Stimulated activated naive B cell treated with anti-CD40 and anti-IgM and Interleukin-4, amounts not matched to agents 10 μg/mL and 1 μg/mL and 100 μg/mL, for 72 hours (primary cell): ENCODE measurements at regions not wholly inside any gene's neighbourhood (a gene's known extent, or its start where the extent isn't known, plus 50 kb on each side); places are given as distances from the start of the nearest gene placed in this dataset.

Experiments used
- ATAC-seq, 2 donors: fragments of 150-1000 bp; cut with Tn5 transposase; replicated peaks; 2 replicates each; pipeline ENCODE4 v1.10.0; 2021; ENCODE audit warnings: moderate library complexity in 1 of 2
- DNase-seq: peaks from one replicate; pipeline ENCODE4 v3.0.0; 2021
- H3K27ac Mint-ChIP-seq: one replicate; pipeline ENCODE4 v1.8.0; 2022; ENCODE audit warnings: mild to moderate bottlenecking, mixed read lengths
- H3K27me3 Mint-ChIP-seq, 2 donors: one replicate each; pipeline ENCODE4 v1.8.0; 2022; ENCODE audit warnings: mixed read lengths in 2 of 2
- H3K36me3 Mint-ChIP-seq, 2 donors: one replicate each; pipeline ENCODE4 v1.8.0; 2022; ENCODE audit warnings: mixed read lengths in 2 of 2, mild to moderate bottlenecking in 1 of 2
- H3K4me1 Mint-ChIP-seq, 2 donors: one replicate each; pipeline ENCODE4 v1.8.0; 2022; ENCODE audit warnings: mixed read lengths in 2 of 2, mild to moderate bottlenecking in 1 of 2
- H3K4me3 Mint-ChIP-seq, 2 donors: one replicate each; pipeline ENCODE4 v1.8.0; 2022; ENCODE audit warnings: mild to moderate bottlenecking in 2 of 2, mixed read lengths in 2 of 2, moderate library complexity in 1 of 2
- H3K9me3 Mint-ChIP-seq, 2 donors: one replicate each; pipeline ENCODE4 v1.8.0; 2022; ENCODE audit warnings: mixed read lengths in 2 of 2, mild to moderate bottlenecking in 1 of 2

DNA sequence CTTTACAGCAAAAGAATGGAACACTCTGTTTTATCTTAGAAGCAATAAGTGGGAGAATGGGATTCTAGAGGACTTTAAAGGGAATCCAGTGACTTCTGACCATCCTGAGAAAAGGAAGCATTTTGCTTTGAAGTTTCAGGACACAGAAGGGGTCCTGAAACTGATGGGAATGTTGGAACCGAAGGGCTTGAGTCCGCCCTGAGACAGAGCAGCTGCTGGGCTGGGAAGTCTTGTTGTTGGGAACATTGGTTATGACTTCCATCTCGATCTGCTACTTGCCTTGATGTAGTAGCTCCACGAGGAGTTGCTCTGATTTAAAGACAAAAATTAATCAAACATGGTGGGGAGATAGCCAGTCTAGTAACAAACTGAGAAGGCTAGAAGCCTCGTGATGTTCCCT is 177.6 kb downstream of the JCAD start:
- no peak for ATAC-seq
- Mint-ChIP-seq H3K4me3 (no peak overlapping the region), H3K36me3 (no peaks in the 10 kb centered on the region)

GRCh38 chr10:29881336-29881771 is 178.0 kb downstream of the JCAD start:
- ATAC-seq, result no peak
- no peak overlapping the region for H3K27ac Mint-ChIP-seq
- DNase-seq, result no peak

More for the DNA sequence above, 177.6 kb downstream of the JCAD start:
- DNase-seq, result no peak
- H3K9me3 Mint-ChIP-seq, result peaks cover 0 to 2% of the 10 kb centered on the region in 2 donors
- H3K27ac Mint-ChIP-seq, result no peak overlapping the region
- H3K27me3 Mint-ChIP-seq, result peaks cover 4 to 14% of the 10 kb centered on the region in 2 donors
- peaks cover 2 to 5% of the 10 kb centered on the region in 2 donors for H3K4me1 Mint-ChIP-seq

DNA sequence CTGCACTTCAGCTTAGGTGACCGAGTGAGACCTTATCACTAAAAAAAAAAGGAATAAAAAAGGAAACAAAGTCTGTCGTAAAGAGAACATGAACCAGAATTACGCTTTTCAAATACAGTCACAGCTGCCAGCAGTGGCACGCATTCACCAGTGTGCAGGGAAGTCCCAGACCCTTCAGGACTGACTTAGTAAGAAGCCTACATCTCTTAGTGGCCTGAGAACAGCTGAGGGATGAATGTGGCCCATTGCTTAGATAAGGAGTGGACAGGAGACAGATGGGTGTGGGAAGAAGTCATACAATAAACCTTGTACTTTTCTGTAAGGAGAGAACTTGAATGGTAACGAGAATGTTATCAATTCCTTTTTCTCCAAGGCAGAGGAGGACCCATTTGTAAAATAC is 178.5 kb downstream of the JCAD start:
- H3K4me1 Mint-ChIP-seq, result peaks cover 2 to 5% of the 10 kb centered on the region in 2 donors
- no peak overlapping the region for H3K4me3 Mint-ChIP-seq
- H3K27ac Mint-ChIP-seq, result no peak overlapping the region
- peaks cover 0 to 2% of the 10 kb centered on the region in 2 donors for H3K9me3 Mint-ChIP-seq
- H3K36me3 Mint-ChIP-seq, result no peaks in the 10 kb centered on the region
- peaks cover 11 to 21% of the 10 kb centered on the region in 2 donors for H3K27me3 Mint-ChIP-seq
- DNase-seq (no peak), ATAC-seq (no peak)

More at GRCh38 chr10:29881336-29881771, 178.0 kb downstream of the JCAD start:
- Mint-ChIP-seq H3K4me1 (peaks cover 2 to 5% of the 10 kb centered on the region in 2 donors), H3K9me3 (peaks cover 0 to 2% of the 10 kb centered on the region in 2 donors), H3K36me3 (no peaks in the 10 kb centered on the region), H3K27me3 (peaks cover 6 to 17% of the 10 kb centered on the region in 2 donors), H3K4me3 (no peak overlapping the region)

GRCh38 chr10:29879862-29880261 is 179.5 kb downstream of the JCAD start:
- H3K4me3 Mint-ChIP-seq, result no peak overlapping the region

DNA sequence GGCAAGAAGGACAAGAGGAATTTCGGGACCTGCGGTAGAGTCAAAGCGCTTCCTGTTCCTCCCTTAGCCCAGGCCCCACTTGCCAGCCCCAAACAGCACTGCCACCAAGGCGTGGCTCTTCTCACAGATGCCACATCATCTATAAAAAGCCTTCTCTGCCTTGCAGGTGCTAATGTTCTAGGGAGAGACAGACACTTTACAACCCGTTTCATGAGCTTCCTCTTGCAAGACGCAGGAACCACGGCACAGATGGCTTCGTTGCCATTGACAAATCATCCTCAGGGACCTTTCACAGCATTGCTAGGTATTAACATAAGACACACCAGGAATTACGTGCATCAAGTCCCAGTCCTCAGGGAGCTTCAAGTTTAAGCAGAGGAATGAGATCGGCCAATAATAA is 180.9 kb downstream of the JCAD start:
- Mint-ChIP-seq H3K4me1 (peaks cover 2 to 5% of the 10 kb centered on the region in 2 donors), H3K27ac (no peak overlapping the region), H3K4me3 (no peak overlapping the region), H3K36me3 (no peaks in the 10 kb centered on the region), H3K9me3 (no peaks in the 10 kb centered on the region), H3K27me3 (peaks cover 15 to 26% of the 10 kb centered on the region in 2 donors)
- DNase-seq (no peak), ATAC-seq (no peak)

More at GRCh38 chr10:29879862-29880261, 179.5 kb downstream of the JCAD start:
- Mint-ChIP-seq H3K27ac (no peak overlapping the region), H3K9me3 (no peaks in the 10 kb centered on the region), H3K4me1 (peaks cover 2 to 5% of the 10 kb centered on the region in 2 donors), H3K36me3 (no peaks in the 10 kb centered on the region), H3K27me3 (peaks cover 15 to 26% of the 10 kb centered on the region in 2 donors)
- DNase-seq (no peak), ATAC-seq (no peak)

DNA sequence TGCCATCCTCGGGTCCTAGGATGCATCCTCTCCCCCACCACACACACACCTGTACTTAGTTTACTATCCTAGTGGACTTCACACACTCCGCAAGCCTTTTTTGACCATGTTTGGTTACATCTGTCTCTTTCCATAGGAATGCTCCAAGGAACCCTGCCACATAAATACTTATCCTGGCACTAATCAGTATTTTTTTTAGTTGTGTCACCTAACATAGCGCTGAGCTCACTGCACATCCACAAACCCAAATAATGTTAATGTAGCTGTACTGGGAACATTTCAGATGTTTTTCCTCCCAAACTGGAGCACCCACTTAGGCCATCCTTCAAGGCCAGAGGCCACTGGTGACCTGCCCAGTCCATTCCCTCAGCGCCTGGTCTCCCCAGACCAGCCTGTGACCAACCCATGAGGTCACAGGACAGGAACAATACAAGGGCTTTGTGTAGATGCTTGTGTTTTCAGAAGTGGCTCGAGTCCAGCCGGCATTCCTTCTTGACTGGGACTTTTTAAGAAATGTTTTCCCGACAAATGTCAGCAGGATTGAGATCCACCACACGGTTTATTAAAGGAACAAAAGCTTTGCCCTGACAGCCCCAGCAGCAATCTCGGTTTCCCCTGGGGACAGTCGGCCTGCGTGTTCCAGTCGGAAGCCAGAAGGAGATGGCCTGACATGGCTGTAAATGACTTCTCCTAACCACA is 181.4 kb downstream of the JCAD start:
- Mint-ChIP-seq H3K27me3 (peaks cover 15 to 26% of the 10 kb centered on the region in 2 donors), H3K36me3 (no peaks in the 10 kb centered on the region), H3K27ac (no peak overlapping the region), H3K4me3 (no peak overlapping the region), H3K4me1 (peaks cover 2 to 5% of the 10 kb centered on the region in 2 donors), H3K9me3 (no peaks in the 10 kb centered on the region)
- no peak for ATAC-seq
- no peak for DNase-seq

- DNase-seq (no peak), ATAC-seq (no peak)
- H3K36me3 Mint-ChIP-seq, result no peaks in the 10 kb centered on the region
- H3K27ac Mint-ChIP-seq, result no peak overlapping the region
- H3K9me3 Mint-ChIP-seq, result no peaks in the 10 kb centered on the region
- peaks cover 2 to 5% of the 10 kb centered on the region in 2 donors for H3K4me1 Mint-ChIP-seq
- peaks cover 15 to 26% of the 10 kb centered on the region in 2 donors for H3K27me3 Mint-ChIP-seq
- H3K4me3 Mint-ChIP-seq, result no peak overlapping the region
Observed at GRCh38 chr10:29876008-29876555, 183.3 kb downstream of the JCAD start.

DNA sequence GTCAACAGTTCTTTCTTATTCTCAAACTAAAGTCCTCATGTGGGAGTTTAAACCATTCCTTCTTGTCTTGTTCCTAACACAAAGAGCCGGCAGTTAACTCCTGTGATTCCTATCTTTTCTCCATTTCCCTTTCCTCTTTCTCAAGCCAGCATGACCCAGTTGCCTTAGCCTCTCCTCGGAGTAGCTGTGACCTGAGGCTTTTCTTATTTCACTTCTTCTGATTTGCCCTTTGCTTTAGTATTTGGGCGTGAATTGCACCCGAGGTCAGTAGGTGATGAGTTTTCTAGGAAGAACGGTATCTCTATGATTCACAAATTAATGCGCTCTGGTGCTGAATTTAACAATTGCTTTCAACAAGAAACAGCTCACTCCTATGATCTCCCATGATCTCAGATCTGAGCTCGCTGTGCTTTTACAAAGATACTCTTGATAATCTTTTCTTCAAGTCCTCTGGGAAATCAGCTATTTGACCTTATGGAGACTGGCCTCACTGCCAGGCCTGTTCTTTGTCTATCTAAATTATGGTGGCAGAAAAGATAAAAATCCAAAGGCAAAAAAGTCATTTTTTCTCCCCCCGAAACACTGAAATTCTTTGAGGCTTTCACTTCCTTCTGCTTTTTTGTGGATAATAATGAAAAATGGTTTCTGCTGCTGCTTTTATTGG is 184.6 kb downstream of the JCAD start:
- H3K36me3 Mint-ChIP-seq, result no peaks in the 10 kb centered on the region
- H3K9me3 Mint-ChIP-seq, result peaks cover 7 to 8% of the 10 kb centered on the region in 2 donors
- peaks cover 15 to 32% of the 10 kb centered on the region in 2 donors for H3K27me3 Mint-ChIP-seq
- no peak overlapping the region for H3K27ac Mint-ChIP-seq
- no peak overlapping the region for H3K4me3 Mint-ChIP-seq
- ATAC-seq (no peak), DNase-seq (no peak)
- peaks cover 2 to 5% of the 10 kb centered on the region in 2 donors for H3K4me1 Mint-ChIP-seq

DNA sequence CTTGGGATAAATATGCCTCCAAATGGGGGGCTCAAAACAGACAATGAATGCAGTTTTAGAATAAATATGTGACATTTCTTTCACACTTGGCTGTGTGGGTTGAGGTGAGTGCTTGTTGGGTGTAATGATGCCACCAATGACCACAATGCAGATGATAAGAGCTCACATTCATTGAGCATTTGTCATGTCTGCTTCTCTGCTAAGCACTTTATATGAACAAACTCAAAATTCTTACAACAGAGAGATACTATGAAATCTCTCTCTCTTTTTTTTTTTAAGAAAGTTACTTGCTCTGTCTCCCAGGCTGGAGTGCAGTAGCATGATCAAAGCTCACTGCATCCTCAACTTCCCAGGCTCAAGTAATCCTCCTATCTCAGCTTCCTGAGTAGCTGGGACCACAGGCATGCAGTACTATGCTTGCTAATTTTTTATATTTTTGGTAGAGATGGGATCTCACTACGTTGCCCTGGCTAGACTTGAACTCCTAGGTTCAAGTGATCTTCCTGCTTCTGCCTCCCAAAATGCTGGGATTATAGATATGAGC is 185.4 kb downstream of the JCAD start:
- Mint-ChIP-seq H3K4me3 (no peak overlapping the region), H3K9me3 (peaks cover 7 to 8% of the 10 kb centered on the region in 2 donors), H3K4me1 (peaks cover 2 to 5% of the 10 kb centered on the region in 2 donors), H3K27me3 (peaks cover 15 to 32% of the 10 kb centered on the region in 2 donors), H3K27ac (no peak overlapping the region), H3K36me3 (no peaks in the 10 kb centered on the region)
- DNase-seq (no peak), ATAC-seq (no peak)

- H3K27ac Mint-ChIP-seq, result no peak overlapping the region
- DNase-seq, result no peak
- ATAC-seq, result no peak
- H3K4me1 Mint-ChIP-seq, result no peaks in the 10 kb centered on the region
- H3K27me3 Mint-ChIP-seq, result peaks cover 2 to 9% of the 10 kb centered on the region in 2 donors
- H3K9me3 Mint-ChIP-seq, result peaks cover 7 to 8% of the 10 kb centered on the region in 2 donors
- H3K36me3 Mint-ChIP-seq, result no peaks in the 10 kb centered on the region
- H3K4me3 Mint-ChIP-seq, result no peak overlapping the region
Observed at GRCh38 chr10:29870522-29871044, 188.8 kb downstream of the JCAD start.

- H3K27ac Mint-ChIP-seq, result no peak overlapping the region
- peaks cover 7 to 8% of the 10 kb centered on the region in 2 donors for H3K9me3 Mint-ChIP-seq
- no peak overlapping the region for H3K4me3 Mint-ChIP-seq
- ATAC-seq, result no peak
- no peak for DNase-seq
- H3K4me1 Mint-ChIP-seq, result no peaks in the 10 kb centered on the region
- no peaks in the 10 kb centered on the region for H3K36me3 Mint-ChIP-seq
- H3K27me3 Mint-ChIP-seq, result peaks cover 0 to 6% of the 10 kb centered on the region in 2 donors
Observed at GRCh38 chr10:29869593-29869992, 189.8 kb downstream of the JCAD start.

- H3K36me3 Mint-ChIP-seq, result no peaks in the 10 kb centered on the region
- peaks cover 7 to 8% of the 10 kb centered on the region in 2 donors for H3K9me3 Mint-ChIP-seq
- DNase-seq, result no peak
- H3K4me1 Mint-ChIP-seq, result no peaks in the 10 kb centered on the region
- peaks cover 0 to 6% of the 10 kb centered on the region in 2 donors for H3K27me3 Mint-ChIP-seq
- no peak for ATAC-seq
- H3K4me3 Mint-ChIP-seq, result no peak overlapping the region
- H3K27ac Mint-ChIP-seq, result no peak overlapping the region
Observed at GRCh38 chr10:29866356-29866755, 193.0 kb downstream of the JCAD start.

DNA sequence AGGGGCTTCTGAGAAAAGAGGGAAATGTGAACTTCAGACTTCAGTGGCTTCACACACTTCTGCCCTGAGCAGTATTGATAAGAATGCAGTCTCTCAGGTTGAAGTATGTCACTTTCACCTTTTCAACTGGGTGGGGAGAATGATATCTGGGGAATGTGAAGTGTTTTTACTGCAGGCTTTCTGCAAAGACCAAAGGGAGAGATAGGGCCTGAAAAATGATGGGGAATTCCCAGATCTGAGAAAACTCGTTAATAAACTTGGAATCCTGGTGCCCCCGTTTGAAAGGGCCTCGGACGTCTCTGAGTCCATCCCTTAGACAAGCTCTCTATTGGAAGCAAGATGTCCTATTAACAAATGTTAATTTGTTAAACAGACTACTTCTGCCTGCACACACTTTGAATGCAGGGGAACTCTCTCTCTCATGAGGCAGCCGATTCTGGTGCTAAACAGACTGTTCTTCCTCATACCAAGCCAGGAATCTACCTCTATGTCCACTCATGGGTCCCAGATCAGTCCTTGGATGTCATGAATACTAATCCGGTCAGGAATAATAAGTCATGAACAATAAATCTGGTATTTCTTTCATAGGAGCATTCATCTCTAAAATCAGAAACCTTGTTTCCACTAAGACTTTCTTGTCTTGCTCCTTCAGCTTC is 193.6 kb downstream of the JCAD start:
- ATAC-seq (no peak), DNase-seq (no peak)
- Mint-ChIP-seq H3K9me3 (peaks cover 6 to 7% of the 10 kb centered on the region in 2 donors), H3K36me3 (no peaks in the 10 kb centered on the region), H3K4me3 (no peak overlapping the region), H3K27me3 (peaks cover 0 to 6% of the 10 kb centered on the region in 2 donors), H3K4me1 (no peaks in the 10 kb centered on the region), H3K27ac (no peak overlapping the region)
